ENCODE measurements at regions not wholly inside any gene's neighbourhood (a gene's known extent, or its start where the extent isn't known, plus 50 kb on each side); places are given as distances from the start of the nearest gene placed in this dataset.
"Not testable (repeated sequence)": the region's sequence is repeated elsewhere in the genome, so short reads cannot be mapped to it uniquely, and the experiment has no call there.

GRCh38 chr2:145519254-145519653 lies 999.3 kb upstream of the ZEB2 start:
- not testable (repeated sequence) for ATAC-seq, H3K27ac Mint-ChIP-seq, H3K27me3 Mint-ChIP-seq, H3K4me3 Mint-ChIP-seq, DNase-seq, H3K4me1 Mint-ChIP-seq
- peaks cover 0 to 17% of the 10 kb centered on the region in 2 donors for H3K9me3 Mint-ChIP-seq

- Mint-ChIP-seq H3K9me3 (peaks cover 0 to 5% of the 10 kb centered on the region in 2 donors), H3K27ac (no peak overlapping the region), H3K4me1 (no peaks in the 10 kb centered on the region), H3K4me3 (no peak overlapping the region), H3K27me3 (no peaks in the 10 kb centered on the region)
- ATAC-seq = no peak
- DNase-seq = no peak
These were observed 992.0 kb upstream of the ZEB2 start for GRCh38 chr2:145511946-145512345.

GRCh38 chr2:145503511-145503910 lies 983.6 kb upstream of the ZEB2 start:
- ATAC-seq (no peak), DNase-seq (no peak)
- no peaks in the 10 kb centered on the region for H3K4me1 Mint-ChIP-seq
- H3K27me3 Mint-ChIP-seq = no peaks in the 10 kb centered on the region
- H3K9me3 Mint-ChIP-seq = peaks cover 0 to 5% of the 10 kb centered on the region in 2 donors
- no peak overlapping the region for H3K27ac Mint-ChIP-seq
- no peak overlapping the region for H3K4me3 Mint-ChIP-seq

- DNase-seq = no peak
- H3K4me3 Mint-ChIP-seq = no peak overlapping the region
- peak overlapping the region in 1 of 2 donors; percentile 36 for H3K27ac Mint-ChIP-seq
- no peak for ATAC-seq
- no peaks in the 10 kb centered on the region for H3K4me1 Mint-ChIP-seq
- H3K9me3 Mint-ChIP-seq = no peaks in the 10 kb centered on the region
- no peaks in the 10 kb centered on the region for H3K27me3 Mint-ChIP-seq
These were observed 982.0 kb upstream of the ZEB2 start for GRCh38 chr2:145501920-145502319.

- DNase-seq (no peak), ATAC-seq (no peak)
- Mint-ChIP-seq H3K4me1 (no peaks in the 10 kb centered on the region), H3K27me3 (no peaks in the 10 kb centered on the region), H3K9me3 (peaks cover 0 to 10% of the 10 kb centered on the region in 2 donors), H3K4me3 (no peak overlapping the region), H3K27ac (no peak overlapping the region)
These were observed 975.7 kb upstream of the ZEB2 start for GRCh38 chr2:145495590-145495989.

- no peak overlapping the region for H3K4me3 Mint-ChIP-seq
- H3K4me1 Mint-ChIP-seq = no peaks in the 10 kb centered on the region
- DNase-seq (no peak), ATAC-seq (no peak)
- peaks cover 0 to 10% of the 10 kb centered on the region in 2 donors for H3K9me3 Mint-ChIP-seq
- no peaks in the 10 kb centered on the region for H3K27me3 Mint-ChIP-seq
- no peak overlapping the region for H3K27ac Mint-ChIP-seq
These were observed 974.5 kb upstream of the ZEB2 start for GRCh38 chr2:145494441-145494840.

- ATAC-seq = no peak
- H3K27ac Mint-ChIP-seq = no peak overlapping the region
- no peak overlapping the region for H3K4me3 Mint-ChIP-seq
- peaks cover 0 to 10% of the 10 kb centered on the region in 2 donors for H3K9me3 Mint-ChIP-seq
- no peaks in the 10 kb centered on the region for H3K4me1 Mint-ChIP-seq
- no peak for DNase-seq
- no peaks in the 10 kb centered on the region for H3K27me3 Mint-ChIP-seq
These were observed 968.7 kb upstream of the ZEB2 start for GRCh38 chr2:145488571-145488970.

GRCh38 chr2:145484448-145485097 lies 964.7 kb upstream of the ZEB2 start:
- H3K27ac Mint-ChIP-seq = no peak overlapping the region
- no peak overlapping the region for H3K4me3 Mint-ChIP-seq
- ATAC-seq (peak; percentile 52), DNase-seq (no peak)
- no peaks in the 10 kb centered on the region for H3K4me1 Mint-ChIP-seq
- no peaks in the 10 kb centered on the region for H3K27me3 Mint-ChIP-seq
- no peaks in the 10 kb centered on the region for H3K9me3 Mint-ChIP-seq

- ATAC-seq (no peak), DNase-seq (no peak)
- H3K4me1 Mint-ChIP-seq = no peaks in the 10 kb centered on the region
- H3K27me3 Mint-ChIP-seq = no peaks in the 10 kb centered on the region
- no peak overlapping the region for H3K27ac Mint-ChIP-seq
- H3K4me3 Mint-ChIP-seq = no peak overlapping the region
- H3K9me3 Mint-ChIP-seq = no peaks in the 10 kb centered on the region
These were observed 963.9 kb upstream of the ZEB2 start for GRCh38 chr2:145483854-145484253.

GRCh38 chr2:145481334-145481922 lies 961.5 kb upstream of the ZEB2 start:
- Mint-ChIP-seq H3K4me1 (no peaks in the 10 kb centered on the region), H3K4me3 (no peak overlapping the region), H3K27me3 (no peaks in the 10 kb centered on the region), H3K27ac (no peak overlapping the region), H3K9me3 (no peaks in the 10 kb centered on the region)
- DNase-seq (no peak), ATAC-seq (no peak)

- DNase-seq (no peak), ATAC-seq (no peak)
- no peaks in the 10 kb centered on the region for H3K9me3 Mint-ChIP-seq
- no peaks in the 10 kb centered on the region for H3K27me3 Mint-ChIP-seq
- H3K27ac Mint-ChIP-seq = no peak overlapping the region
- no peak overlapping the region for H3K4me3 Mint-ChIP-seq
- H3K4me1 Mint-ChIP-seq = no peaks in the 10 kb centered on the region
These were observed 944.9 kb upstream of the ZEB2 start for GRCh38 chr2:145464866-145465265.

- Mint-ChIP-seq H3K9me3 (peaks cover 0 to 8% of the 10 kb centered on the region in 2 donors), H3K4me1 (no peaks in the 10 kb centered on the region), H3K27ac (no peak overlapping the region), H3K4me3 (no peak overlapping the region), H3K27me3 (no peaks in the 10 kb centered on the region)
- DNase-seq (no peak), ATAC-seq (no peak)
These were observed 940.2 kb upstream of the ZEB2 start for GRCh38 chr2:145460112-145460511.

- Mint-ChIP-seq H3K9me3 (no peaks in the 10 kb centered on the region), H3K27ac (no peak overlapping the region), H3K27me3 (no peaks in the 10 kb centered on the region), H3K4me3 (no peak overlapping the region), H3K4me1 (no peaks in the 10 kb centered on the region)
- DNase-seq (no peak), ATAC-seq (no peak)
These were observed 911.4 kb upstream of the ZEB2 start for GRCh38 chr2:145431181-145431951.

GRCh38 chr2:145423809-145424208 lies 903.9 kb upstream of the ZEB2 start:
- no peak for ATAC-seq
- H3K27ac Mint-ChIP-seq = no peak overlapping the region
- H3K27me3 Mint-ChIP-seq = peaks cover 7% of the 10 kb centered on the region
- DNase-seq = no peak
- no peaks in the 10 kb centered on the region for H3K4me1 Mint-ChIP-seq
- no peak overlapping the region for H3K4me3 Mint-ChIP-seq
- peaks cover 17 to 31% of the 10 kb centered on the region in 2 donors for H3K9me3 Mint-ChIP-seq

- Mint-ChIP-seq H3K9me3 (peaks cover 17 to 31% of the 10 kb centered on the region in 2 donors), H3K4me1 (no peaks in the 10 kb centered on the region), H3K27me3 (peaks cover 7% of the 10 kb centered on the region), H3K27ac (no peak overlapping the region), H3K4me3 (no peak overlapping the region)
- DNase-seq = no peak
- no peak for ATAC-seq
These were observed 902.7 kb upstream of the ZEB2 start for GRCh38 chr2:145422576-145422975.

GRCh38 chr2:145421841-145422240 lies 901.9 kb upstream of the ZEB2 start:
- H3K4me3 Mint-ChIP-seq = no peak overlapping the region
- ATAC-seq = no peak
- peak overlapping the region in 1 of 2 donors; percentile 9 for H3K27ac Mint-ChIP-seq
- H3K27me3 Mint-ChIP-seq = peaks cover 8% of the 10 kb centered on the region
- DNase-seq = no peak
- peaks cover 17 to 31% of the 10 kb centered on the region in 2 donors for H3K9me3 Mint-ChIP-seq
- no peaks in the 10 kb centered on the region for H3K4me1 Mint-ChIP-seq
